ENCODE measurements at regions not wholly inside any gene's neighbourhood (a gene's known extent, or its start where the extent isn't known, plus 50 kb on each side); places are given as distances from the start of the nearest gene placed in this dataset.
"Not testable (repeated sequence)": the region's sequence is repeated elsewhere in the genome, so short reads cannot be mapped to it uniquely, and the experiment has no call there.

DNA sequence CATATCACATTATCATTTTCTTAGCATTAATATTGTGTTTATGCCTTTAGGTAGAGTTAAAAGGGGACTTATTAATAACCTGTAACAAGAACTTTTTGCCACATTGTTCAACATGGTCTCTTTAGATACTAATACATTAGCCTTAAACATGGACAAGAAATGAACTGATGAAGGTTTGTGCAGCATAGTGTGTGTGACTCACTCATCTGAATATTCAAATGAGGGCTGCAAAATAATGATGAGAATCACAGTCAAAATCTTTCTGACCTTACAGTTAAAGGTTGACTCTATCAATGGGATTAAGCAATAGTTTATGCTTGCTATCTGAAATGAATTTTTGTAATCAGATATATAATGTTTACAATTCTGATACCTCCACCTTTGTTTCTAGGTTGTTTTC lies 1189.3 kb upstream of the CITED2 start:
- DNase-seq: no peak

DNA sequence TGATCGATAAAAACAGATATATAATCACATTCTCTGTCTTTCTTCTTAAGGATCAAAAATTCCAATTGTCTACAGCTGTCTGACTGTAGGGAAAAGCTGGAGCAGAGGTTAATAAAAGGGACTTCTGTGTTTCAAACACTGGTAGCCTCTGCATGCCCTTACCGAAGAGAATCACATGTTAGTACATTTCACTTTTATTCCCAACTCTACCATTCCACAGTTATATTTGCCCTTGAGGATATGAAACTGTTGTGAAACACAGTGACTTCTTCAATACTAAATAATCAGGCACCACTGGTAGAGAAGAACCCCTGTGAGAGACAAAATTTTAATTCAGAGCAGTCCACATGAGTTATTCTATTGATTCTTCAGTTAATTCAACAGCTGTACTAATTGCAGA lies 1187.3 kb upstream of the CITED2 start:
- no peak for DNase-seq

DNA sequence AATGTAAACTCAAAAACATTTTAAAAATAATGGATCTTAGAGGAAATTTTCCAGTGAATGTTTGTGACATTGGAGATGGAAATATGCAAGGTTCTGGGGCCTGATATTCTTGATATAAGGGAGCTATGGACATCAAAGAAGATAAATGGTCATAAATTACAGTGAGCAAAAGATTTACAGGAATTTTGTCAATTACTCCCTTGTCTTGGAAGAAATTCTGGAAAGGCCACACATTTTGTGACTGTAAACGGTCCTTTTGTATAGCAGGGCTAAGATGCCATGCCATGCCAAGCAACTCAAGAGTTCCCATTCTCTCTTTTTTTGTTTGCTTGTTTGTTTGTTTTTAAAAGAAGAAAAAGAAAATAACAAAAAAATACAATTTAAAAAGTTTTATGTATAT lies 1186.2 kb upstream of the CITED2 start:
- no peak for DNase-seq

DNA sequence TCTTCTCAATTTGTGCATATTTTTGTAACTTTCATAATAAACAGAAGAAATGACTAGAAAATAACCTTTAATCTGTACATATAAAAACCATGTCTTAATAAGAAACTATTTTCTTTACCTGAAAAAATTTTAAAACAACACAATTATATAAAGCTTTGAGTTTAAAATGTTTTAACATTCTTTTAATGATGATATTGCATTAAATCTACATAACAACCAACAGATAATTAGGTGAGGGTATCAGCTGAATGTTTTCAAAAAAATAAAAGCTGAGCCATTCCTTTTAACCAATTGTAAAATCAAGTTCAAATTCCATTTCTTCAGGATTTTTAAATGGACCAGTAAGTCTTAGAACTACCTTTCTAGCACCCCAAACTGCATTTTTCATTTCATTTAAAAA lies 1185.0 kb upstream of the CITED2 start:
- no peak for DNase-seq

DNA sequence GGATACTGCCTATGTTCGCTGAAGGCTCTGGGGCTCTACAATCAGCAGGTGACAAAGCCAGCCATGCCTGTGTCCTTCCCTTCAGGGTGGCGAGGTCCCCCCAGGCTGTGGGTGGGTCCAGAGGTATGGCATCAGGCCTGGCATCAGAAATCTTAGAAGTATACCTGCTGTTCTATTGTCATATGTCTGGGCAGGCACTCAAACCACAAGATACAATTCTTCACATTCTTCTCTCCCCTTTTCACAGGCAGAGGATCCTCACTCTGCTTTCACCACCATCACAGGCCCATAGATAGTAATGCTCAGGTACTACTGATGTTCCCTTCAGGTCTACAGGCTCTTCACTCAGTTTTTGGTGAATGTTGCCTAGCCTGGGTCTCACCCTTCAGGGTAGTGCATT lies 1180.0 kb upstream of the CITED2 start:
- peak; percentile 17 for DNase-seq

DNA sequence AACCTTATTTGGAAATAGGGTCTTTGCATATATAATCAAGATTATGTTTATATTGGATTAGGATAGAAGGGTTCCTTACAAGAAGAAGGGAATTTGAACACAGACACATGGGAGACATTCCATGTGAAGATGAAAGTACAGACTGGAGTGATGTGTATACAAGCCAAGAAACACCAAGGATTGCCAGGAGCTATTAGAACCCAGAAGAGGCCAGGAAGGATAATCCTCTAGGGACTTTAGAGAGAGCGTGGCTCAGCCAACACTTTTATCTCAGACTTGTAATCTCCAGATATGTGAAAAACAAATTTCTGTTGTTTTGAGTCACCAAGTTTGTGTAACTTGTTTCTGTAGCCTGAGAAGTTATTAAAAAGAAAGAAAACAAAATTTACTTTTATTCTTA lies 1173.9 kb upstream of the CITED2 start:
- peak; percentile 46 for DNase-seq

DNA sequence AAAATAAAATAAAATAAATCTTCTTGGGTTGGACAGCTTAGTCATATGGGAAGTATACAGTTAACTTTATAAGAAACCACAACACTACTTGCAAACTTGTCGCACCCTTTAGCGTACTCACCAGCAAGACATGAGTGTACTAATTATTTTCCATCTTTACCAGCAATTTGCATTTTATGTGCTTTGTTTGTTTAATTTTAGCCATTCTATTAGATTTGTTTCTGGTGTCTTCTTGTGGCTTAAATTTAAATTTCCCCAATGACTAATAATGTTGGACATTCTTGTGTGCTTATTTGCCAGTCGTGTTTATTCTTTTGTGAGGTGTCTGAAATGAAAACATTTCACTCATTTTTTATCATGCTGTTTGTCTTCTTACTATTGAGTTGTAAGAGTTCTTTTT lies 1172.2 kb upstream of the CITED2 start:
- peak; percentile 87 for DNase-seq

DNA sequence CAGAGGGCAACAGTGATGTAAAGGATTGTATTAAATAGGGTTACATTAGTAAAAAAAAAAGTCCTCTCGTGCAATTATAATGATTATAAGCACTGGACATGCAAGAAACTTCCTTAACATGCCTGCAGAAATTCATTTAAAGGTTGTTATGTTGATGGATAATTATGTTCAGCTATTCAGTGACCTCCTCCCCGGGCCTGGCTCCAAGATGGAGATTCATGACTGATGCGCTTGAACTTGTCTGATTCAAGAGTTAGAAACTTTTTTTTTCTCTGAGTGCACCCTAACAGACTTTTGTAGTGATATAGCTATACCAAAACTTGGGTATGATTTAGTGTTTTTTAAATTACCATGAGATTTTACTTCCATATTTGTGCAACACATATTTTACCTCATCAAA lies 1170.0 kb upstream of the CITED2 start:
- DNase-seq: no peak

DNA sequence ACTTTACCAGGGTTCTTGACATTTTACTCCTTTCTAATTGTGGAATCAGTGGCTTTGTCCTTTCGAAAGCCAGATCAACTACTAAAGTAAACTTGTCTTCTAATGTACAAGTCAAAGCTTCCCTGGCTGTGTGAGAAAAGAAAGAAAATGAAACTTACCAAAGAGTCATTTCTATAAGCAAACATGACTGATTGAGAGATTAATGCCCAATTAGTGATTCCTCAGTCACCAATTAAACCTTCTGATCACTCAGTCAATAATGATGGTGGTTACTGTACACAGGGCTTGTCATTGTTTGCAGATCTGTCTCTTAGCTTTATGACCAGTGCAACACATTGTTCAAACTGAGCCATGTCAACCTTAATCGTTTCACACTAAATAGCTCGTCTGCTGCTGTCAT lies 1168.4 kb upstream of the CITED2 start:
- no peak for DNase-seq

DNA sequence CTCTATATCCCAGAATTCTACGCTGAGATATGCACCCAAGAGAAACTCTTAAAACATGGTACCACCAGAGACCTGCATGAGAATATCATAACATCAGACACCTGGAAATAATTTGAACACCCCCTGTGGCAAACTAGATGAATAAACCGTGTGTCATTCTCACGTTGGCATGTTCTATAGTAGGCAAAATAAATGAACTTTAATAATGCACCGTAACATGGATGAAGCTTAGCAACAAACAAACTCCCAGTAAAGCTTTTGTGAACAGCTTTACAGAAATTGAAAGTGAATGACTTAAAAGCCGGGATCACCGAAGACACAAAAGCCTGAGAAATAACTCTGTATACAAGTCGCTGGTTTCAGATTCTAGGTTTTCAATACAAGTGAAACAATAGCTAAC lies 1166.8 kb upstream of the CITED2 start:
- DNase-seq: peak; percentile 76

DNA sequence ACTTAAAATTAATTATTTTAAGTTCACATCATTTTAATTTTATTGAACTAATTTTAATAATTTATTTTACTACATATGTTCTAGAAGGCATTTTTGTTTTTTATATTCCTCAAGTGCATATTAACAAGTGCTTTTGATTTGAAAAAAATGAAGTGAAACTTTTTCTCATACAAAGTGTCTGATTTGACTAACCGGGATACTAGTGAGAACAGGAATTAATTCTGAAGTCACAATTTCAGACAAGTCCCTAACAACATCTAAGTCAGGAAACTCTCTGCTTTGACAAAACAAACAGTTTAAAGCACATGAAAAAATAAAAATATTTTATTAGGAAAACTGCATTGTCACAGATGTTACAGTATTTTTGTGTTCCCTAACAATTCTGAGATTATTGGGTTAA lies 1166.3 kb upstream of the CITED2 start:
- no peak for DNase-seq

DNA sequence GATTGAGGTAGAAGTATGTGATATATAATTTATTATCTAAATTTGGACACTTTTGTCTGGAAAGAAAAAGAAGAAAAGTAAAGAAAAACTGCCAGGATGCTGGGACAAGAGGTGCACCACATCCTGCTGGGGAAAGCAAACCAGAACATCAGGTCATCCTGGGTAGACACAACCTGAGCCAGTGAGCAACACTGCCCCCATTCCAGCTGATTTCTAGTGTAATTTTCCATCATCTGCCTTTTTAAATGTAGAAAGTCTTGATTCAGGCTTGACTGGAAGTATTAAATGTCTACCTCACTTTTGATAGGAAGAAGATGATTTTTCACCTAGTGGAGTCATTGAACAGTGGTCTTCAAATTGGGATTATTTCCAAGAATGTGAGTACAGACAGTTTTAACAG lies 1164.5 kb upstream of the CITED2 start:
- DNase-seq: peak; percentile 76

DNA sequence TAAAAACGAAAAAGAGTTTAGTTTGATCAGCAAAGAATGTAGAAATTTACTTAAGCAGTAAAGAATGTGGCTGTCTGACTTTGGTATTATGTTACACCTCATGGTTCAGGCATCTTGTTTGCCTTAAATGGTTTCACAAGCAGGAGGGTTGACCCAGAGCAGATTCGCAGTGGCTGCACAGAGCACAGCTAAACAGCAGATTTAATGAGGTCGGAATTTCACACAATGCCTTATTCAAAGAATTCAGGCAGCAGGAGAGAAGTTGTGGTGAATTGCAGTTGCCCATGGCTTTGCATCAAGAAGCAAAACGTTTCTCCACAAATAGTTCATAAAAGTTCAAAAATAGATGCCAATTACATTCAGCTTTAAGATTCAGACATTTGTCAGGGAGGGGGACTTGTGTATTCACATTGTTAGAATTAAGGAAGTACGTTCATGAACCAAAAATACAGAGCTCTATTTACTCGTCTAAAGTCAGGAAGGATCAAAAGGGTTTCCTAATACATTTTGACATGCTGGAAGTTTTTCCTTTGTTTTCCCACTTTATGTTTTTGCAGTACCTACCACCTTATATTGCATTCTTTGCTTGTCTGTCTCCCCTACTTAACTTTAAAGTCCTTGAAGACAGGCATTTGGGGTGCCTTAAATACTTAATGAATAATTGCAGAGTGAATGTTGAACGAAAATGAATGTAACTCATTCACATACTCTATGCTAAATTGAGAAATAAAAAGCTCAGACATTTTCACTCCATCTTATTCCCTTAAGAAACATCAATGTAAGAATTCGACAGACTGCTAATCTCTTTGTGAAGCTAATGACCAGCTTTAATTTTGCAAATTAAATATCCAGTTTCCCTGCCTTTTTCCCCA lies 1163.6 kb upstream of the CITED2 start:
- peak; percentile 100 for DNase-seq

DNA sequence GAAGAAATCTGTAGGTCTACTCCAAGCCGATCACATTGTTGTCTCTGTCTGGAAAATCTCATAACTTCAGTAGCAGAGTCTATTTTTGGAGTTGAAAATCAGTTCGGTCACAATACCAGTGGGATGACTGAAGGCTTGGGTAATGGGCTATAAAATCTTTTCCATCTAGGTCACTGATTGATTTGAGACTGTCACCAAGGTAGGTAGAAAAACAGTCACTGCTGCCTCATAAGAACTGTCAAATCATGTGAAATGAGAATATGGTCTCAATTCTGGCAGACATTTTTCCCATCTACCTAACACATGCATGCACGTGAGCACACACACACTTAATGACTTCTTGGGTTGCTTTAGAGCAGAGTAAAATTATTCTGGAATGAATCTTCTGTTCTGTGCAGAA lies 1162.8 kb upstream of the CITED2 start:
- DNase-seq: peak; percentile 90

DNA sequence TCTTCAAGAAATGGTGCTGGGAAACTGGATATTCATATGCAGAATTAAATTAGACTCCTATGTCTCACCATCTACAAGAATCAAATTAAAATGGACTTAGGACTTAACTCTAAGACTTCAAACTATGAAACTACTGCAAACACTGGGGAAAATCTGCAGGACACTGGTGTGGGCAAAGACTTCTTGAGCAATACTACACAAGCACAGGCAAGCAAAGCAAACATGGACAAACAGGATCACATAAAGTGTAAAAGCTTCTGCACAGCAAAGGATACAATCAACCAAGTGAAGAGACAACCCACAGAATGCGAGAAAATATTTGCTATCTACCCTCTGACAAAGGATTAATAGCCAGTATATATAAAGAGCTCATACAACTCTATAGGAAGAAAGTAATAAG lies 1161.1 kb upstream of the CITED2 start:
- no peak for DNase-seq

DNA sequence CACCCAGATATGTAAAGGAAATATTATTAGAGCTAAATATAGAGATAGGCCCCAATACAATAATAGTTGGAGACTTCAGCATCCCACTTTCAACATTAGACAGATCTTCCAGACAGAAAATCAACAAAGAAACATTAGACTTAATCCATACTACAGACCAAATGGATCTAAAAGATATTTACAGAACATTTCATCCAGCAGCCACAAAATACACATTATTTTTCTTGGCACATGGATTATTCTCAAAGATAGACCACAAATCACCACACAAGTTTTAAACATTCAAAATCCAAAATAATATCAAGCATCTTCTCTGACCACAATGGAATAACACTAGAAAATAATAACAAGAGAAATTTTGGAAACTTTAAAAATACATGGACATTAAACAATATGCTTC lies 1159.1 kb upstream of the CITED2 start:
- peak; percentile 12 for DNase-seq

DNA sequence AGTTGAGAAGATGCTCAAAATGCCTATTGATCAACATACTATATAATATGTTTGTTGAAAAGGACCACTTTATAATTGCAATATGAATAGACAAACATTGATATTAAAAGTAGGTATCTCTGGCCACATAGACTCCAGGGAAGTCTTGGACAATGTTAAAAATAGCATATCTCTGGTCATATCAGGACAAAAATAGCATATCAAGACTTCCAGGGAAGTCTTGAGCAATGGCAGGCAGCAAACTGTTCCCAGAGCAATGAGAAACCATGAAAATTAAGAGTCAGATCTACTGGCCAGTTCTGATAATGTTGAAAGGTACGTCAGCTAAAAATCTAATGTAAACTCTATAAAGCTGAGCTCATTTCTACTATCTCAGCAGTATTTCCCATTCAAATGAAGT lies 1130.3 kb upstream of the CITED2 start:
- DNase-seq: no peak

DNA sequence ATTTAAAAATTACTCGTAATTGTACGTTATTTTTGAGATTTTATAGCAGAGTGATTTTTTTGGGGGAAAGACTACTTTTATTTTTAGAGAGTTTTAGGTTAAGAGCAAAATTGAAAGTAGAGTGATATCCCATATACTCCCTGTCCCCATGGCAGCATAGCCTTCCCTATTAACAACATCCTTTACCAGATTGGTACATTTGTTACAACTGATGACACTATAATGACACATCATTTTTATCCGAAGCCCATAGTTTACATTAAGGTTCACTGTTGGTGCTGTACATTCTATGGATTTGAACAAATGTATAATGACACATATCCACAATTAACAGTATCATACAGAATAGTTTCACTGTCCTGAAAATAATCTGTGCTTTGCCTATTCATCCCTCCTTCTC lies 1126.4 kb upstream of the CITED2 start:
- DNase-seq: peak; percentile 53

DNA sequence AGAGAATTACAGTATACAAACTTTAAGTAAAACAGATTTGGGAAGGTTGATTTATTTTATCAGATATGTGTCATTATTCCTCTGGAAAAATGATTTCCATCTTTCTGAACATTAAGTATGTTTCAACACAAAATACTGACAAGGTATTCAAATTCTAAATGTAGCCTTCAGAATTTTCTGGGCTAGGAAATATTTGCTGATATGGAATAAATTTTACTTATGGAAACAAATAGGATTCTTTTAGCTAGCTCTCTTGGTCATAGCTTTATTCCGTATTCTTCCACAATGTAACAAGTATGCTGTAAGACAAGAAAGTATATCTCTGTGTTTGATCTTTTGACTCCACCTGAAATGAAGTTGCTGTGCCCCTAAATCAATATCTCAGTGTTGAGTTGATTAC lies 1125.2 kb upstream of the CITED2 start:
- DNase-seq: no peak

DNA sequence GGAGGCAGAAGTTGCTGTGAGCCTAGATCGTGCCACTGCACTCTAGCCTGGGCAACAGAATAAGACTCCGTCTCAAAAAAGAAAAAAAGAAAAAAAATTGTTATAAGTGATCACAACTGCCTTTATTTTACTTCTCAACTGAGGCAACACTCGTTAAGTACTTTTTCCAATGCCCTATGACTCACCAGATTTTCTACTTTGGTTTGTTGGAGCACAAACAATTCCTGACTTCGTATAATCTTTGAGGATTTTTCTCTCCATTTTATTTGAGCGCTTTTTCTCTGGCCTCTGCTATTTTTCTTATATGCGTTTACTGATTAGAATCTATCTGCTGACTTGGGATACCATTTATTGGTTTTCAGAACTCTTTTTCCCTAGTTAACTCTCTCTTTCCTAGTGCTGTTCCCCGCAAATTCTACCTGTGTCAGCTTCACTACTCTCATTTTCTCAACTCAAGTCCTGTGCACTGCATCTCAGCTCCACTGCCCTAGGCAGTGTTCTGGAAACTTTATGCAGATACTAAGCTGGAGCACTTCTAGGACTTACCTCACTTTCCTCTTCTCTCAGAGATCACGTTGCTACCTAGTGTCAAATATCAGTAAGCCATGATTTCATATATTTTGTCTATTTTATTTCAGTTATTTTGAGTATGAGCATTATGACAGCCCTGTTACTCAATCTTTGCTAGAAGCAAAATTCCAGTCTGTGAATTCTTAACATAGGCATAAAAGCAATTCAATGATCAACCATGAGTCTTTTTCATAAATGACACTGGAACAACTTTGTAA lies 1120.1 kb upstream of the CITED2 start:
- peak; percentile 28 for DNase-seq

DNA sequence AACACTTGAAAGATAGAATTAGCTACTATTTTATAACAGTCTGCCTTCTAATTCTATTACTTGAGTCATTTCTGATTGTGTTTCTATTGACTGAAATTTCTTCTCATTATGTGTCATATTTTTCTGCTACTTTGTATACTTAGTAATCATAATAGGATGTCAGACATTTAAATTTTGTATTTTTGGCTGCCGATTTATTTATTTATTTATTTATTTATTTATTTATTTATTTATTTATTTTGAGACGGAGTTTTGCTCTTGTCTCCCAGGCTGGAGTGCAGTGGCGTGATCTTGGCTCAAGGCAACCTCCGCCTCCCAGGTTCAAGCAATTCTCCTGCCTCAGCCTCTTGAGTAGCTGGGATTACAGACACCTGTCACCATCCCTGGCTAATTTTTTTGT lies 1119.0 kb upstream of the CITED2 start:
- not testable (repeated sequence) for DNase-seq

DNA sequence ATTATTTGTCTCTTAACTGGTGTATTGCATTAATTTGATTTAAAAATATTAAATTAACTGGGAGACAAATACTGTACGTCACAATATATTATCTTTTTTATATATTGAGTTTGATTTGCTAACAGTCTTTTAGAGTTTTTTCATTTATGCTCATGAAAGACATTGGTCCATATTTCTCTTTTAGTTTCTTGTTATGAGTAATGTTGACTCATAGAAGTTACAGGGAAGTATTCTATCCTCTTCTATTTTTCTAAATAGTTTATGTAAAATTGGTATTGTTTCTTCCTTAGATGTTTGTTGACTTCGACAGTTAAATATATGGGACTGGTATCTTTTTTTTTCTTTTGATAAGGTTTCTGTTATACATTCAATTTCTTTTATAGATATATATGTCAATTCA lies 1115.6 kb upstream of the CITED2 start:
- peak; percentile 36 for DNase-seq

DNA sequence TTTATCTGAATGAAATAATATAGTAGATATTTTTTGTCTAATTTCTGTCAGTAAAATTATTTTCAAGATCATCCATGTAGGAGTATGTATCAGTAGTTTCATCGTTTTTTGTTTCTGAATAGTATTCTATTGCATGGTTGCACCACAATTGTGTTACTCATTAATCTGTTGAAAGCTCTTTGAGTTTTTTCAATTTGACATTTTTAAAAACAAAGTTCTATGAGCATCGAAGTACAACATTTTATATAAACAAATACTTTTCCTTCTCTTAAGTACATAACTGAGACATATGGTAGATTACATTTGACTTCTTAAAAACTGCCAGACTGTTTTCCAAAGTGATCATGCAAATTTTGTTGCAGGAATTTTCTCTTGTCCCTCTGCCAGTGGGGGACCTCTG lies 1113.1 kb upstream of the CITED2 start:
- no peak for DNase-seq

Measured in fibroblast of skin of right biceps (primary cell).